SK-N-SH (cell line): ENCODE measurements at regions not wholly inside any gene's neighbourhood (a gene's known extent, or its start where the extent isn't known, plus 50 kb on each side); places are given as distances from the start of the nearest gene placed in this dataset.

ENCODE experiments used
- CTCF ChIA-PET: fragments of 300-600, 350-600 bp; formaldehyde crosslinking; extraction: SDS; loops from one replicate; lab custom pipeline; 2021; lab: Yijun Ruan, JAX
- POLR2A ChIA-PET: fragments of 350-600 bp; sonication (Branson Sonifier 250); formaldehyde crosslinking; extraction: SDS; loops from one replicate; lab custom pipeline; 2020; ENCODE audit warnings: antibody characterized with exemption, inconsistent platforms; lab: Yijun Ruan, JAX
- DNase-seq: peaks from one replicate; pipeline ENCODE4 v3.0.0; 2012
- H2AFZ ChIP-seq: fragments of 200-600 bp; sonication (generic); 2 replicates; pipeline ENCODE4 v1.8.1; 2016; ENCODE audit warnings: antibody characterized with exemption, mild to moderate bottlenecking, low read depth
- H3F3A ChIP-seq: fragments of 200-600 bp; sonication (generic); replicated peaks from 2 replicates; pipeline ENCODE3; 2016; ENCODE audit warnings: antibody characterized with exemption, mild to moderate bottlenecking; ENCODE audit not compliant: insufficient read depth
- H3K27ac ChIP-seq, 2 experiments: fragments of 200-500 bp in 1 of 2; fragments of 200-600 bp in 1 of 2; sonication (Bioruptor generic) in 1 of 2; sonication (generic), shearing (Covaris generic) in 1 of 2; 2 replicates each; pipeline versions ENCODE4 v1.5.1 to v1.6.1; 2014 to 2016; ENCODE audit warnings: low read depth in 2 of 2, inconsistent platforms in 1 of 2, low read length in 1 of 2, mild to moderate bottlenecking in 1 of 2, mixed read lengths in 1 of 2
- H3K27me3 ChIP-seq: fragments of 200-600 bp; sonication (generic), shearing (Covaris generic); 2 replicates; pipeline ENCODE4 v1.6.1; 2016; ENCODE audit warnings: mixed run types; ENCODE audit not compliant: insufficient read depth
- H3K36me3 ChIP-seq, 2 experiments: fragments of 200-500 bp in 1 of 2; fragments of 200-600 bp in 1 of 2; sonication (Bioruptor generic) in 1 of 2; sonication (generic) in 1 of 2; replicated peaks in 1 of 2; 2 replicates each; pipeline versions ENCODE3 to v1.5.1; 2014 to 2016; ENCODE audit warnings: low read length in 1 of 2, mild to moderate bottlenecking in 1 of 2; ENCODE audit not compliant: insufficient read depth in 2 of 2, control insufficient read depth in 1 of 2
- H3K4me1 ChIP-seq, 2 experiments: fragments of 200-500 bp in 1 of 2; fragments of 200-600 bp in 1 of 2; sonication (Bioruptor generic) in 1 of 2; sonication (generic), shearing (Covaris generic) in 1 of 2; 2 replicates each; pipeline versions ENCODE4 v1.5.1 to v1.6.1; 2014 to 2016; ENCODE audit warnings: low read depth in 1 of 2, low read length in 1 of 2, mixed run types in 1 of 2; ENCODE audit not compliant: insufficient read depth in 2 of 2, control insufficient read depth in 1 of 2
- H3K4me2 ChIP-seq: fragments of 200-600 bp; sonication (generic), shearing (Covaris generic); 2 replicates; pipeline ENCODE4 v1.6.1; 2017; ENCODE audit warnings: mixed run types
- H3K4me3 ChIP-seq, 2 experiments: fragments of 200-500 bp in 1 of 2; fragments of 200-600 bp in 1 of 2; sonication (Bioruptor generic) in 1 of 2; sonication (generic), shearing (Covaris generic) in 1 of 2; 2 replicates each; pipeline versions ENCODE4 v1.5.1 to v1.8.1; 2014 to 2016; ENCODE audit warnings: low read depth in 2 of 2, inconsistent platforms in 1 of 2, low read length in 1 of 2, mild to moderate bottlenecking in 1 of 2, mixed read lengths in 1 of 2, moderate library complexity in 1 of 2
- H3K79me2 ChIP-seq: fragments of 200-600 bp; sonication (generic); 2 replicates; pipeline ENCODE4 v1.8.1; 2017; ENCODE audit warnings: mild to moderate bottlenecking; ENCODE audit not compliant: insufficient read depth
- H3K9ac ChIP-seq: fragments of 200-600 bp; sonication (generic); 2 replicates; pipeline ENCODE4 v1.6.1; 2017; ENCODE audit warnings: mixed run types
- H3K9me2 ChIP-seq: fragments of 200-600 bp; sonication (generic); 2 replicates; pipeline ENCODE4 v1.6.1; 2017; ENCODE audit warnings: mixed run types
- H3K9me3 ChIP-seq: fragments of 200-600 bp; sonication (generic); 2 replicates; pipeline ENCODE4 v1.6.1; 2017; ENCODE audit warnings: mixed run types, mild to moderate bottlenecking, moderate library complexity
- H4K20me1 ChIP-seq: fragments of 200-600 bp; sonication (generic); 2 replicates; pipeline ENCODE4 v1.6.1; 2017; ENCODE audit warnings: mild to moderate bottlenecking, mixed run types; ENCODE audit not compliant: insufficient read depth
- EZH2phosphoT487 ChIP-seq: fragments of 200-600 bp; sonication (generic); IDR thresholded peaks from 2 replicates; pipeline ENCODE4 v1.6.1; 2017; ENCODE audit warnings: low read depth, mixed run types, mild to moderate bottlenecking, antibody characterized with exemption, moderate library complexity, borderline replicate concordance
- FOSL2 ChIP-seq: IDR thresholded peaks from 2 replicates; pipeline ENCODE4 v1.4.0; 2012; ENCODE audit warnings: low read depth, mild to moderate bottlenecking, moderate library complexity, borderline replicate concordance
- GATA2 ChIP-seq: sonication (generic); formaldehyde crosslinking; IDR thresholded peaks from 2 replicates; pipeline ENCODE4 v1.5.0; 2020; ENCODE audit warnings: mild to moderate bottlenecking, missing genetic modification reagents
- JUND ChIP-seq: IDR thresholded peaks from 2 replicates; pipeline ENCODE4 v1.4.0; 2012
- MEF2A ChIP-seq: IDR thresholded peaks from 2 replicates; pipeline ENCODE4 v1.4.0; 2012; ENCODE audit warnings: low read depth, borderline replicate concordance
- MXI1 ChIP-seq: IDR thresholded peaks from 2 replicates; pipeline ENCODE4 v1.6.1; 2012; ENCODE audit warnings: mild to moderate bottlenecking, low read depth, low read length, improper control_type of control experiment
- NFIC ChIP-seq: IDR thresholded peaks from 2 replicates; pipeline ENCODE4 v1.4.0; 2012; ENCODE audit warnings: borderline replicate concordance
- POLR2AphosphoS5 ChIP-seq: IDR thresholded peaks from 2 replicates; pipeline ENCODE4 v1.6.1; 2012; ENCODE audit warnings: low read depth, low read length
- RAD21 ChIP-seq: IDR thresholded peaks from 2 replicates; pipeline ENCODE4 v1.6.1; 2012; ENCODE audit warnings: mild to moderate bottlenecking, low read length
- RXRA ChIP-seq: IDR thresholded peaks from 2 replicates; pipeline ENCODE4 v1.4.0; 2012; ENCODE audit warnings: low read depth, mild to moderate bottlenecking, borderline replicate concordance
- SIN3A ChIP-seq: IDR thresholded peaks from 2 replicates; pipeline ENCODE4 v1.6.1; 2012; ENCODE audit warnings: low read depth, mild to moderate bottlenecking, low read length, moderate library complexity, borderline replicate concordance
- TCF12 ChIP-seq: IDR thresholded peaks from 2 replicates; pipeline ENCODE4 v1.4.0; 2012
- TEAD4 ChIP-seq: IDR thresholded peaks from 2 replicates; pipeline ENCODE4 v1.4.0; 2012; ENCODE audit warnings: mild to moderate bottlenecking, borderline replicate concordance; ENCODE audit not compliant: insufficient read depth
- YY1 ChIP-seq: IDR thresholded peaks from 2 replicates; pipeline ENCODE4 v1.4.0; 2012; ENCODE audit warnings: low read depth, mild to moderate bottlenecking
- WGBS: methylation state at CpG from one replicate; pipeline ENCODE4 v1.1.6; 2017; ENCODE audit warnings: low lambda C conversion rate; 5-methylcytosine and 5-hydroxymethylcytosine counted together
- TF ChIP-seq, protein P1 (sequence below): IDR thresholded peaks from 2 replicates; pipeline ENCODE4 v1.4.0; 2012; ENCODE audit warnings: low read depth, borderline replicate concordance
- TF ChIP-seq, protein P2 (sequence below): fragments of 200-600 bp; sonication (generic); IDR thresholded peaks from 2 replicates; pipeline ENCODE4 v1.6.1; 2017; ENCODE audit warnings: antibody characterized with exemption, mild to moderate bottlenecking, moderate library complexity
- TF ChIP-seq, protein P3 (sequence below): fragments of 150-350 bp; IDR thresholded peaks from 2 replicates; pipeline ENCODE4 v1.6.1; 2017; ENCODE audit warnings: antibody characterized with exemption, low read length, low read depth, borderline replicate concordance

DNA sequence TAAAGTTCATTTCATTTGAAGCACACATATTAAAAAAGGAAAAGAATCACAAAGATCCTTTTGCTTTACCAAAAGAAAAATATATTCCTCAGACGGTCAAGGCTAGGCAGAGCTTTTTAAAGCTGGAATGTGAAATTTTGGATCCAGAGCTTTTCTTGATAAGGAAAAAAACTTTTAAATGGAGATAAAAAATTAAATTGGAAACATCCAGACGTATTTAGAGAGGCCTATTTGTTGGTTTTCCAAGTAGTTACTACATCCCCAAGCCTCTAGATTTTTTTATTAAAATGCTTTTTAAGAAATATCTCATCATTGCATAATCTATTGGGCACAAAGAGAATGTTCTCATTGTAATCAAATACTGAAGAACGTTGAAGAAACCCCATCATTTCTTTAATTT is 385.7 kb upstream of the CITED2 start:
- Histone ChIP-seq H2AFZ (no peak overlapping the region; the same call in 1 of the 2 replicates), H3K79me2 (no peaks in the 10 kb centered on the region), H3K9ac (no peak overlapping the region), H3K4me1 (peaks cover 0 to 5% of the 10 kb centered on the region in 2 experiments; a peak in 2 of 4 replicates), H3F3A (peaks cover 20% of the 10 kb centered on the region), H3K27ac (no peak overlapping the region), H4K20me1 (no peaks in the 10 kb centered on the region), H3K4me3 (no peak overlapping the region), H3K4me2 (no peak overlapping the region), H3K9me2 (0 out of 2 replicates have a peak, but pooled peaks cover 3% of the 10 kb centered on the region), H3K27me3 (no peaks in the 10 kb centered on the region), H3K36me3 (no peaks in the 10 kb centered on the region), H3K9me3 (no peaks in the 10 kb centered on the region)
- TF ChIP-seq NFIC (no peak), MXI1 (no peak), SIN3A (no peak), RAD21 (no peak), RXRA (no peak), TEAD4 (no peak), FOSL2 (no peak), GATA2 (CRISPR knock-in tag) (no peak), YY1 (no peak), POLR2AphosphoS5 (no peak), EZH2phosphoT487 (no peak), MEF2A (no peak), TCF12 (no peak), JUND (no peak)
- TF ChIP-seq, protein P1, sequence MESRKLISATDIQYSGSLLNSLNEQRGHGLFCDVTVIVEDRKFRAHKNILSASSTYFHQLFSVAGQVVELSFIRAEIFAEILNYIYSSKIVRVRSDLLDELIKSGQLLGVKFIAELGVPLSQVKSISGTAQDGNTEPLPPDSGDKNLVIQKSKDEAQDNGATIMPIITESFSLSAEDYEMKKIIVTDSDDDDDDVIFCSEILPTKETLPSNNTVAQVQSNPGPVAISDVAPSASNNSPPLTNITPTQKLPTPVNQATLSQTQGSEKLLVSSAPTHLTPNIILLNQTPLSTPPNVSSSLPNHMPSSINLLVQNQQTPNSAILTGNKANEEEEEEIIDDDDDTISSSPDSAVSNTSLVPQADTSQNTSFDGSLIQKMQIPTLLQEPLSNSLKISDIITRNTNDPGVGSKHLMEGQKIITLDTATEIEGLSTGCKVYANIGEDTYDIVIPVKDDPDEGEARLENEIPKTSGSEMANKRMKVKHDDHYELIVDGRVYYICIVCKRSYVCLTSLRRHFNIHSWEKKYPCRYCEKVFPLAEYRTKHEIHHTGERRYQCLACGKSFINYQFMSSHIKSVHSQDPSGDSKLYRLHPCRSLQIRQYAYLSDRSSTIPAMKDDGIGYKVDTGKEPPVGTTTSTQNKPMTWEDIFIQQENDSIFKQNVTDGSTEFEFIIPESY = no peak
- TF ChIP-seq, protein P2, sequence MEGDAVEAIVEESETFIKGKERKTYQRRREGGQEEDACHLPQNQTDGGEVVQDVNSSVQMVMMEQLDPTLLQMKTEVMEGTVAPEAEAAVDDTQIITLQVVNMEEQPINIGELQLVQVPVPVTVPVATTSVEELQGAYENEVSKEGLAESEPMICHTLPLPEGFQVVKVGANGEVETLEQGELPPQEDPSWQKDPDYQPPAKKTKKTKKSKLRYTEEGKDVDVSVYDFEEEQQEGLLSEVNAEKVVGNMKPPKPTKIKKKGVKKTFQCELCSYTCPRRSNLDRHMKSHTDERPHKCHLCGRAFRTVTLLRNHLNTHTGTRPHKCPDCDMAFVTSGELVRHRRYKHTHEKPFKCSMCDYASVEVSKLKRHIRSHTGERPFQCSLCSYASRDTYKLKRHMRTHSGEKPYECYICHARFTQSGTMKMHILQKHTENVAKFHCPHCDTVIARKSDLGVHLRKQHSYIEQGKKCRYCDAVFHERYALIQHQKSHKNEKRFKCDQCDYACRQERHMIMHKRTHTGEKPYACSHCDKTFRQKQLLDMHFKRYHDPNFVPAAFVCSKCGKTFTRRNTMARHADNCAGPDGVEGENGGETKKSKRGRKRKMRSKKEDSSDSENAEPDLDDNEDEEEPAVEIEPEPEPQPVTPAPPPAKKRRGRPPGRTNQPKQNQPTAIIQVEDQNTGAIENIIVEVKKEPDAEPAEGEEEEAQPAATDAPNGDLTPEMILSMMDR = no peak
- TF ChIP-seq, protein P3, sequence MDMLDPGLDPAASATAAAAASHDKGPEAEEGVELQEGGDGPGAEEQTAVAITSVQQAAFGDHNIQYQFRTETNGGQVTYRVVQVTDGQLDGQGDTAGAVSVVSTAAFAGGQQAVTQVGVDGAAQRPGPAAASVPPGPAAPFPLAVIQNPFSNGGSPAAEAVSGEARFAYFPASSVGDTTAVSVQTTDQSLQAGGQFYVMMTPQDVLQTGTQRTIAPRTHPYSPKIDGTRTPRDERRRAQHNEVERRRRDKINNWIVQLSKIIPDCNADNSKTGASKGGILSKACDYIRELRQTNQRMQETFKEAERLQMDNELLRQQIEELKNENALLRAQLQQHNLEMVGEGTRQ = no peak
- WGBS = 80% methylated on average over 3 of the region's 3 CpGs
- POLR2A ChIA-PET = no interaction called here
- CTCF ChIA-PET = interaction anchor here (1.0 kb wide), 1 partner anchor 122 kb away, joined by 3 read pairs; no protein-coding TSS in a partner anchor
- DNase-seq = no peak
